ENCODE measurements at regions not wholly inside any gene's neighbourhood (a gene's known extent, or its start where the extent isn't known, plus 50 kb on each side); places are given as distances from the start of the nearest gene placed in this dataset.

DNA sequence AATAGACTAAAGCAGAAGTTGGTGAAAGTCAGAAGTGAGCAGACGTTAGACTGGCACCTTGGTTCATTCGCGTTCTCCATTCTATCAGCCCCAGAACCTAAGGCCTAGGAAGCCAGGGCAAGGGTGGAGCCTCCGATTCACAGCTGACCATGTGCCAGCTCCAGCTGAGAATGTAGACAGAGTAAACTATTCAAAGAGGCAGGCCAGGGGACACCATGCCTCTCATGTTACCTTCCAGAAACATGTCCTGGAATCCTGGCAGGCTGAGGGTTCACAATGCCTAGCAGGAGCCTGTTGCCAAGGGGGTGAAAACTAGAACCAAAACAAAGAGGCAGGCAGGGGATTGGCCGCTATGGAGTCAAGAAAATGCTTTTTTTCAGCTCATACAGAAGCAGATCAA is 224.4 kb upstream of the POU2AF2 start:
- TF ChIP-seq, protein P1, sequence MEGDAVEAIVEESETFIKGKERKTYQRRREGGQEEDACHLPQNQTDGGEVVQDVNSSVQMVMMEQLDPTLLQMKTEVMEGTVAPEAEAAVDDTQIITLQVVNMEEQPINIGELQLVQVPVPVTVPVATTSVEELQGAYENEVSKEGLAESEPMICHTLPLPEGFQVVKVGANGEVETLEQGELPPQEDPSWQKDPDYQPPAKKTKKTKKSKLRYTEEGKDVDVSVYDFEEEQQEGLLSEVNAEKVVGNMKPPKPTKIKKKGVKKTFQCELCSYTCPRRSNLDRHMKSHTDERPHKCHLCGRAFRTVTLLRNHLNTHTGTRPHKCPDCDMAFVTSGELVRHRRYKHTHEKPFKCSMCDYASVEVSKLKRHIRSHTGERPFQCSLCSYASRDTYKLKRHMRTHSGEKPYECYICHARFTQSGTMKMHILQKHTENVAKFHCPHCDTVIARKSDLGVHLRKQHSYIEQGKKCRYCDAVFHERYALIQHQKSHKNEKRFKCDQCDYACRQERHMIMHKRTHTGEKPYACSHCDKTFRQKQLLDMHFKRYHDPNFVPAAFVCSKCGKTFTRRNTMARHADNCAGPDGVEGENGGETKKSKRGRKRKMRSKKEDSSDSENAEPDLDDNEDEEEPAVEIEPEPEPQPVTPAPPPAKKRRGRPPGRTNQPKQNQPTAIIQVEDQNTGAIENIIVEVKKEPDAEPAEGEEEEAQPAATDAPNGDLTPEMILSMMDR (IDR thresholded peaks at IDR 0.05; ENCODE audit: low read depth, low read length, missing control alignments), result no peak
- no peak overlapping the region for H3K4me3 ChIP-seq (ENCODE audit: low read depth, low read length)
- no peak for DNase-seq (ENCODE audit: low read depth)

DNA sequence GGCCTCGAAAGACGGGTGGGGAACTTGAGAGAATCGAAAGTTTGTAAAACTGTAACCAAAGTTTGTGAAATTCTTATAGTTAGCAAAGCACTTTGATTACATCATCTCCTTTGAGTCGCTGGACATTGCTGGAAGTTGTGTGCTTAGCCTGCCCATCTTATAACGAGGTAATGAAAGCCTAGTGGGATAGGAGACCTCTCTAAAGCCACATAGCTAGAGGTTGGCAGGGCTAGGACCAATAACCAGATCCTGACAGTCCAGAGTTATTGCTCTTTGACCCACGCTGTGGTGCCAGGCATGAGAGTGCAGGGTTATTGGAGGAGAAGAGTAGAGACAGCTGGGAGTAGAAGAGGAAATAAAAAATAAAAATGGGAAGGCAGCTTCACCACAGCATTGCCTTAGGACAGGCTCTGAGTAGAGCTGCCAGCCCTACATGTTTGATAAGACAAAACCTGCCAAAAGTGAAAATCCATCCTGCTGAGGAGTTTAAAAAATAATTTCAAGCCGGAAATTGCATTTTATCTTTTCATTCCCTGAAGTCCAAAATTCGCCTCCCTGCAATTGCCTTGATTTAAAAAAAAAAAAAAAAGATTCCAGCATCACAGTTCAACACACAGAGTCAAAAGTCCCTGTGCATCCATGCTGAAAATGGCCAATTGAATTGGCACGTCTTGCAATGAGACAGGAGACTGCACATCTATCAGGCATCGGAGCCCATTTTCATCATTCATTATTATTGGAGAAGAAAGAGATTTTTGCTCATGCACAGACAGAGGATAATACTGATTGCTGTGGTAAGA is 225.5 kb upstream of the POU2AF2 start:
- DNase-seq (ENCODE audit: low read depth), result no peak
- TF ChIP-seq, protein P1 (IDR thresholded peaks at IDR 0.05; ENCODE audit: low read depth, low read length, missing control alignments), result no peak
- no peak overlapping the region for H3K4me3 ChIP-seq (ENCODE audit: low read depth, low read length)

DNA sequence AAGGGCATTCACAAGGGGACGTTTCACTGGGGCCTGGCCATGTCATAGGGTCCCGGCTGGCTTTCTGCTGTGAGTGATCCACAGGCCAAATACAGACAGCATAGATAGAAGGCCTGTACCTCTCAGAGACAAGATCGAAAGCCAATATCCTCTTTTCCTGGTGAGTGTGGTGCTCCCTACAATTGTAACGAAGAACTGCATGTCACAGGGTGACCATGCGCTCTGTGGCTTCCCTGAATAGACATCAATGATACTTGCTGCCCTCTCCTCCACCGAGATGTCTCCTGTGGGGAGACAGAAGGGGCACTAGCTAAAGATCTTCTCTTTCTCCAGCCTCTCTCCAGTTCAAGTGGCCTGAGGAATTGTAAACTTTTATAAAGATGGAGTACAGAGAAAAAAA is 226.1 kb upstream of the POU2AF2 start:
- H3K4me3 ChIP-seq (ENCODE audit: low read depth, low read length), result no peak overlapping the region
- no peak for DNase-seq (ENCODE audit: low read depth)
- TF ChIP-seq, protein P1 (IDR thresholded peaks at IDR 0.05; ENCODE audit: low read depth, low read length, missing control alignments), result no peak

DNA sequence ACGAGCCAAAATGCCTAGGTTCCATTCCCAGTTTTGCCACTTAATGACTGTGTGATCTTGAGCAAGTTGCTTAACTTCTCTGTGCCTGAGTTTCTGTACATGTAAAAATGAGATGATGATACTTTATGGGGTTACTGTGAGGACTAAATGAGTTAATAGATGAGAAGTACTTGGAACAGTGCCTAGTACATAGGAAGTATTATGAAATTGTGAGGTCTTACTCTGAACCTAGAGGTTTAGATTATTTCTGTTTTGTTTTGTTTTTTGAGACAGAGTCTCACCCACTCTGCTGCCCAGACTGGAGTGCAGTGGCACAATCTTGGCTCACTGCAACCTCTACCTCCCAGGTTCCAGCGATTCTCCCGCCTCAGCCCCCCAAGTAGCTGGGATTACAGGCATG is 227.0 kb upstream of the POU2AF2 start:
- DNase-seq (ENCODE audit: low read depth), result no peak
- H3K4me3 ChIP-seq (ENCODE audit: low read depth, low read length), result no peak overlapping the region
- TF ChIP-seq, protein P1 (IDR thresholded peaks at IDR 0.05; ENCODE audit: low read depth, low read length, missing control alignments), result no peak

DNA sequence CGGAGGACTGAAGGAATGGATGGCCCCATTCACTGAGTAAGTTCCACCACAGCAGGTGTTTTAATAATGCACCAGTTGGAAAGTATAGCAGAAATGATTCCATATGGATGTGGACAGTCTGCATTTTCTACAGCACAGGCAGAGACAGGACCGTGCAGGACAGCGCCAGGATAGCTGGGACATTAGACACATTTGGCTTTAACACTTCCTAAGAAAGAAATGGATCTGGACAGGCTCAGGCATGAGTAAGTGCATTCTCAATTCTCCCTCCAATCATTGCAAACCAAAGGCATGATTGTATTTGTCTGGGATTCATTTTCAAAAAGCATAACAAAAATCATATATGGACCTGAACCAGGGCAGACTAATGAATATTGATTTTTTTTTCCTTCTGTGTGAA is 233.0 kb upstream of the POU2AF2 start:
- DNase-seq (ENCODE audit: low read depth), result no peak
- no peak overlapping the region for H3K4me3 ChIP-seq (ENCODE audit: low read depth, low read length)

DNA sequence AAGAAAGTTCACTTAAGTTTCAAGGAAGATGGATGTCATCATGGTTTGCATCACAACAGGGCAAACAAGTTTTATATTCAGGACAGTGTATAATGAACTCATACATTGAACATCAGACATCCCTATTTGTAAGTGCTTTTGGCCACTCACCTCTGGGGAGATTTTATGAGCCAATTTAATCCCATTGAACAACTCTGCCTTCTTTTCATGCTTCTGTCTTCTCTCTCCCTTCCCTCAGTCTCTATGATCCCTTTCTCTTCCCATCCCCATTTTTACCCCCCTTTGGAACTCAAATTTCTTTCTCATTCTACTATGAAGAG is 234.3 kb upstream of the POU2AF2 start:
- no peak overlapping the region for H3K4me3 ChIP-seq (ENCODE audit: low read depth, low read length)
- DNase-seq (ENCODE audit: low read depth), result no peak
- TF ChIP-seq, protein P1 (IDR thresholded peaks at IDR 0.05; ENCODE audit: low read depth, low read length, missing control alignments), result no peak

More for the DNA sequence above, 233.0 kb upstream of the POU2AF2 start:
- TF ChIP-seq, protein P1 (IDR thresholded peaks at IDR 0.05; ENCODE audit: low read depth, low read length, missing control alignments), result no peak

Data from GM12864 (cell line).